ENCODE measurements at regions not wholly inside any gene's neighbourhood (a gene's known extent, or its start where the extent isn't known, plus 50 kb on each side); places are given as distances from the start of the nearest gene placed in this dataset.

DNA sequence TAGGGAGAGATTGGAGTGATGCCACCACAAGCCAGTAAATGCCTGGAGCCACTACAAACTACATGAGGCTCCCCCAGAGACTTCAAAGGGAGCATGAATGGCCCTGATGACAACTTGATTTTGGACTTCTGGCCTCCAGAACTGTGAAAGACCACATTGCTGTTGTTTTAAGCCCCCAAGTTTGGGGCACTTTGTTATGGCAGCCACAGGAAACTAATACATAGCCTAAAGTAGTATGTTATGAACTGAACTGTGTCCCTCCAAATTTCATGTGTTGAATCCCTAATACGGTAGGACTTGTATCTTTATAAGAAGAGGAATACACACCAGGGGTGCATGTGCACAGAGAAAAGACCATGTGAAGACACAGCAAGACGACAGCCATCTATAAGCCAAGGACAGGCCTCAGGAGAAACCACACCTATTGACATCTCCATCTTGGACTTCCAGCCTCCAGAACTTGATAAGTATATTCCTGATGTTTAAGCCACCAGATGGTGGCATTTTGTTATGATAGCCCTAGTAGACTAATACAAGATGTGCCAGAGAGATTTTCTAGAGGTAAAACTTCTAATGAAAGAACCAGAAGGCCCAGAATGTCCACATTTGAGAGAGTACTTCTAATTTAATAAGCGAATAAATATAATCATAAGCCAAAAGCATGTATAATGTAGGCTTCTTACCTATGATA, 127.1 kb upstream of the BMP4 start:
- H4K8ac ChIP-seq (ENCODE audit: extremely low read depth, insufficient read depth, low read length) = no peak overlapping the region
- H2BK120ac ChIP-seq (replicated peaks; ENCODE audit: low read depth, low read length) = no peak overlapping the region
- no peak overlapping the region for H2AK5ac ChIP-seq (ENCODE audit: low read depth, low read length)
- DNase-seq (ENCODE audit: low read depth in 1 of 2, low spot score in 2 of 2) = no peak
- no peak overlapping the region for H3K14ac ChIP-seq (ENCODE audit: insufficient read length)
- H3K4me3 ChIP-seq (ENCODE audit: extremely low read depth in 1 of 4, insufficient read depth in 2 of 4, low read depth in 3 of 4, low read length in 4 of 4) = no peak overlapping the region
- no peaks in the 10 kb centered on the region for H3K79me1 ChIP-seq (ENCODE audit: low read depth, low read length)
- ChIA-PET POLR2A (ENCODE audit: partially characterized antibody) (no interaction called here), CTCF (ENCODE audit: partially characterized antibody) (interaction anchor here (0.7 to 1.2 kb wide), 2 partner anchors 91 to 264 kb away, joined by 4 to 5 read pairs; no protein-coding TSS in a partner anchor)
- no peak overlapping the region for H4K5ac ChIP-seq (ENCODE audit: insufficient read length, low read depth, low read length)
- H3K23ac ChIP-seq (ENCODE audit: insufficient read length) = no peak overlapping the region
- H3K18ac ChIP-seq (ENCODE audit: extremely low read depth, low read length) = no peak overlapping the region
- no peaks in the 10 kb centered on the region for H3K23me2 ChIP-seq (ENCODE audit: low read depth, low read length)
- H2BK5ac ChIP-seq (ENCODE audit: low read depth, low read length) = no peak overlapping the region
- 80% methylated on average over 3 of the region's 3 CpGs; no CpG with 5 or more reads in 1 of the 2 experiments for WGBS, 2 experiments (ENCODE audit: extremely low coverage in 1 of 2, insufficient coverage in 1 of 2, insufficient read length in 1 of 2, insufficient replicate concordance in 2 of 2, low coverage in 1 of 2, low lambda C conversion rate in 2 of 2, missing lambda C conversion rate in 1 of 2)
- no peaks in the 10 kb centered on the region for H3K79me2 ChIP-seq (ENCODE audit: control insufficient read depth in 1 of 2, insufficient read depth in 2 of 2, low read length in 2 of 2)
- no peak overlapping the region for H3K27ac ChIP-seq (ENCODE audit: low read depth, low read length)
- H3K4me1 ChIP-seq (replicated peaks in 1 of 4; ENCODE audit: control insufficient read depth in 3 of 4, insufficient read depth in 4 of 4, low read length in 3 of 4) = peaks cover 0 to 3% (median 0%) of the 10 kb centered on the region in 4 experiments; a peak in 1 of 7 replicates
- no peak overlapping the region for H2BK12ac ChIP-seq (ENCODE audit: low read depth, low read length)
- H3K56ac ChIP-seq (replicated peaks; ENCODE audit: insufficient read length, low read depth, low read length) = no peak overlapping the region
- H3K9me3 ChIP-seq (ENCODE audit: insufficient read depth in 2 of 2, low read depth in 1 of 2, low read length in 1 of 2) = no peaks in the 10 kb centered on the region
- H3K27me3 ChIP-seq (replicated peaks in 1 of 4; ENCODE audit: control insufficient read depth in 3 of 4, extremely low read depth in 1 of 4, insufficient read depth in 3 of 4, low read length in 3 of 4) = no peaks in the 10 kb centered on the region
- no peak overlapping the region for H2BK15ac ChIP-seq (ENCODE audit: low read length)
- FAIRE-seq = no peak
- no peak overlapping the region for H3K4ac ChIP-seq (replicated peaks; ENCODE audit: insufficient read length, low read depth, low read length)
- no peaks in the 10 kb centered on the region for H4K20me1 ChIP-seq (replicated peaks in 1 of 2; ENCODE audit: control insufficient read depth in 1 of 2, insufficient read depth in 2 of 2, low read length in 2 of 2)
- H2BK20ac ChIP-seq (ENCODE audit: low read length) = no peak overlapping the region
- no peak overlapping the region for H4K91ac ChIP-seq (replicated peaks; ENCODE audit: insufficient read length, low read length)
- no peaks in the 10 kb centered on the region for H3K36me3 ChIP-seq (ENCODE audit: control insufficient read depth in 2 of 4, insufficient read depth in 4 of 4, low read length in 3 of 4)
- TF ChIP-seq POLR2A (IDR thresholded peaks at IDR 0.05; ENCODE audit: control extremely low read depth in 1 of 2, low read depth in 2 of 2, low read length in 2 of 2) (no peak), EZH2 (IDR thresholded peaks at IDR 0.05; ENCODE audit: low read depth, low read length, severe bottlenecking) (no peak), CHD1 (IDR thresholded peaks at IDR 0.05; ENCODE audit: low read depth, low read length) (no peak), GABPA (IDR thresholded peaks at IDR 0.05; ENCODE audit: borderline replicate concordance, insufficient read depth, low read length) (no peak), SIRT6 (IDR thresholded peaks at IDR 0.05; ENCODE audit: low read length) (no peak), BACH1 (IDR thresholded peaks at IDR 0.05; ENCODE audit: low read length) (no peak), KDM4A (IDR thresholded peaks at IDR 0.05; ENCODE audit: low read depth, low read length, severe bottlenecking) (no peak), TCF12 (IDR thresholded peaks at IDR 0.05; ENCODE audit: low read depth, low read length) (no peak), YY1 (IDR thresholded peaks at IDR 0.05; ENCODE audit: low read depth, low read length) (no peak)
- TF ChIP-seq, protein P1, sequence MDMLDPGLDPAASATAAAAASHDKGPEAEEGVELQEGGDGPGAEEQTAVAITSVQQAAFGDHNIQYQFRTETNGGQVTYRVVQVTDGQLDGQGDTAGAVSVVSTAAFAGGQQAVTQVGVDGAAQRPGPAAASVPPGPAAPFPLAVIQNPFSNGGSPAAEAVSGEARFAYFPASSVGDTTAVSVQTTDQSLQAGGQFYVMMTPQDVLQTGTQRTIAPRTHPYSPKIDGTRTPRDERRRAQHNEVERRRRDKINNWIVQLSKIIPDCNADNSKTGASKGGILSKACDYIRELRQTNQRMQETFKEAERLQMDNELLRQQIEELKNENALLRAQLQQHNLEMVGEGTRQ (IDR thresholded peaks at IDR 0.05; ENCODE audit: low read length) = no peak
- H3K4me2 ChIP-seq (ENCODE audit: insufficient read depth in 1 of 2, low read depth in 2 of 2, low read length in 2 of 2) = no peak overlapping the region
- H3K9ac ChIP-seq (replicated peaks in 1 of 4; ENCODE audit: extremely low read depth in 1 of 4, low read depth in 3 of 4, low read length in 3 of 4) = no peak overlapping the region
- H2AFZ ChIP-seq (ENCODE audit: low read length) = no peak overlapping the region
